ENCODE measurements at regions not wholly inside any gene's neighbourhood (a gene's known extent, or its start where the extent isn't known, plus 50 kb on each side); places are given as distances from the start of the nearest gene placed in this dataset.
A peak's percentile ranks its signal among the peaks of the same experiment; 100 is the strongest.
"Not testable (repeated sequence)": the region's sequence is repeated elsewhere in the genome, so short reads cannot be mapped to it uniquely, and the experiment has no call there.

DNA sequence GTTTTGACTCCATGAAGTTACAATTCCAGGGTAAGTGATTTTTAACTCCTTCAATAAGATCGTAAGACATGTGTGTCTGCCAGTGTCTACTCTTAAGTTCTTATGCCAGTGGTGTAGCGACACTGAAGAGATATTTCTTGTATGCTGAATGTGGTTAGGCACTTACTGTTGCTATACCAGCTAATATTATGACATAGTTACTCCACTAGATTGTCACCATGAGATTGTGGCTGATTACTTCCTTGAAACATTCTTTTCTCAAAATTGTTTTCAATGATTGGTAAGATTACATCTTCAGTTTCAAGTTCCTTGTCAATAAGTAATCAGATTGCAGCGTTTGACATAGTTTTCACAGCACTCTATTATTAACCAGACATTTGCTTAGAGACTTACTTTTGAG is 60.6 kb upstream of the PAGE5 start:
- TF ChIP-seq, protein P1, sequence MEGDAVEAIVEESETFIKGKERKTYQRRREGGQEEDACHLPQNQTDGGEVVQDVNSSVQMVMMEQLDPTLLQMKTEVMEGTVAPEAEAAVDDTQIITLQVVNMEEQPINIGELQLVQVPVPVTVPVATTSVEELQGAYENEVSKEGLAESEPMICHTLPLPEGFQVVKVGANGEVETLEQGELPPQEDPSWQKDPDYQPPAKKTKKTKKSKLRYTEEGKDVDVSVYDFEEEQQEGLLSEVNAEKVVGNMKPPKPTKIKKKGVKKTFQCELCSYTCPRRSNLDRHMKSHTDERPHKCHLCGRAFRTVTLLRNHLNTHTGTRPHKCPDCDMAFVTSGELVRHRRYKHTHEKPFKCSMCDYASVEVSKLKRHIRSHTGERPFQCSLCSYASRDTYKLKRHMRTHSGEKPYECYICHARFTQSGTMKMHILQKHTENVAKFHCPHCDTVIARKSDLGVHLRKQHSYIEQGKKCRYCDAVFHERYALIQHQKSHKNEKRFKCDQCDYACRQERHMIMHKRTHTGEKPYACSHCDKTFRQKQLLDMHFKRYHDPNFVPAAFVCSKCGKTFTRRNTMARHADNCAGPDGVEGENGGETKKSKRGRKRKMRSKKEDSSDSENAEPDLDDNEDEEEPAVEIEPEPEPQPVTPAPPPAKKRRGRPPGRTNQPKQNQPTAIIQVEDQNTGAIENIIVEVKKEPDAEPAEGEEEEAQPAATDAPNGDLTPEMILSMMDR (IDR thresholded peaks at IDR 0.05) = no peak
- H3K4me1 Mint-ChIP-seq = peaks cover 7% of the 10 kb centered on the region
- peaks cover 52% of the 10 kb centered on the region for H3K9me3 Mint-ChIP-seq
- peaks cover 13% of the 10 kb centered on the region for H3K27me3 Mint-ChIP-seq (ENCODE audit: low read depth, poor library complexity)
- no peaks in the 10 kb centered on the region for H3K36me3 Mint-ChIP-seq (ENCODE audit: low read depth)
- H3K27ac Mint-ChIP-seq = no peak overlapping the region
- peak overlapping the region; percentile 89 for H3K4me3 Mint-ChIP-seq
- DNase-seq = no peak

DNA sequence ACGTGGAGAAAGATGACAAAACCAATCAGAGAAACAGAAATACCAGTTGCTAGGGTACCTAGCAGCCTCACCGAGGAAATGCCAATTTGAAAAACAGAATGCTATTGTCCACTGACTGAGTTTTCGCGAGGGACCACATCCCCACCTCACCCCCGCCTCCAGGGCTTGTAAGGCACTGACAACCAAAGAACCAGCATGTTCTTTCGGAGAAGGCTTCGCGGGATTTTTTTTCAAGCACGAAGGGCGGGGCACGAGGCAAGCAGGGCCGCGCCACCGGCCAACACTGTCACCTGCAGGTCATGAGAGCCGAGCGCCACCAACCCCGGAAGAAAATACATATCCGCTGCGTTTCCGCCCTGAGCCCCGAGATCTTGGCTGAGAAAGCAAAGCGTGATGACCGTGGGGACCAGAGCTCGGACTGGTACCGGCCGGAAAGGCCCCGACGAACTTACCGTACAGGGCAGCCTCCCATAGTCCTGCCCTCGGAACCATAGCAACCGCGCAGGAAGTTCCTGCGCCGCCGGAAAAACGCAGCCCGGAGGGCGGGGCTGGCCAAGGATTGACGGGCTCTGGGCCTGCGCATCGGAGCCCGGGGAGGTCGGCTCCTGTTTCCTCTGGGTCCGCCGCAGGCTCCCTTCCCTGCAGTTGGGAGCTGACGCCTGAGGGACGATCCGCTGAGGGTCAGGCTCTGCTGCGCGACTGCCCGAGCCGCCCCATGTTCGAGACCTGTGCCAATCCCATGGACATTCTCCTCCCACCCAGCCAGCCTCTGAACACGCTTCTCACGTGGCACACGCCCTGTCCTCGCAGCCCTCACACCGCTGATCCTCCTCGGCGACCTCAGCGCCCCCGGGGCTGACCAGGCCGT is 59.2 kb upstream of the PAGE5 start:
- H3K4me1 Mint-ChIP-seq = peaks cover 7% of the 10 kb centered on the region
- H3K4me3 Mint-ChIP-seq = peak overlapping the region; percentile 89
- TF ChIP-seq, protein P1 (IDR thresholded peaks at IDR 0.05) = peak; percentile 43
- H3K27ac Mint-ChIP-seq = peak overlapping the region; percentile 98
- no peaks in the 10 kb centered on the region for H3K36me3 Mint-ChIP-seq (ENCODE audit: low read depth)
- H3K9me3 Mint-ChIP-seq = peaks cover 56% of the 10 kb centered on the region
- peak; percentile 82 for DNase-seq
- H3K27me3 Mint-ChIP-seq (ENCODE audit: low read depth, poor library complexity) = peaks cover 13% of the 10 kb centered on the region

DNA sequence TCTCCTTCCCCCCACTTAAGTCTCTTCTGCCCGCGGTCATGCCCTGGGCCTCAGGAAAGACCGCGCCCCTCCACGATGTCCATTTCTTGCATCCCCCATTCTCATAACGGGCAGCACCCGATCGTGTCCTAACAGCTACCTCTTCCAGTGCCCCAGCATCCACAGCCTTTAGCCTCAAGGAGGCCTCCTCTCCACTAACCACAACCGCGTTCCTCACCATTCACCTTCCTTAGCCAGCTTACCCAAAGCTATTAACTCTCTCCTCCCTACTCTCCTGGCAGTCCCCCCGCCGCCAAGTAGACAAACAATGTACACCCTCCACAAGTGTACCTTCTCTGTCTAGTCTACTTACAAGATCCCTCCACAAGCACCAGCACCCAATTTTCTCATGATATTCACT is 58.6 kb upstream of the PAGE5 start:
- Mint-ChIP-seq H3K27me3 (ENCODE audit: low read depth, poor library complexity) (peaks cover 13% of the 10 kb centered on the region), H3K27ac (peak overlapping the region; percentile 90), H3K4me1 (peaks cover 7% of the 10 kb centered on the region), H3K4me3 (peak overlapping the region; percentile 89), H3K9me3 (peaks cover 62% of the 10 kb centered on the region), H3K36me3 (ENCODE audit: low read depth) (no peaks in the 10 kb centered on the region)
- DNase-seq = no peak
- TF ChIP-seq, protein P1 (IDR thresholded peaks at IDR 0.05) = no peak

DNA sequence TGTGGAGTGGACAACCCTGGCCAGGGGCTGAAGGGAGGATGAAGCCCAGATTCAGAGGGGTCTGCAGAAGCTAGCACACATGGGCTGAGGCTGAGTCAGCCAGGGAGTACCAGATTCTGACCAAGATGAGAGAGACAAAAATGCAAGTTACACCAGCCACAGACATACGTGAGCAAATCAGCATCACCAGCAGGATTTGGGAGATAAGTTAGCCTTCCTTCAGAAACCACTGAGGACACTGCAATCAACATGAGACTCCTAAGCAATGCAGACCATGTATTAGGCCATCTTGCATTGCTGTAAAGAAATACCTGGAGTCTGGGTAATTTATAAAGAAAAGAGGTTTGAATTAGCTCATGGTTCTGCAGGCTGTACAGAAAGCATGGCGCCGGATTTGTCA is 57.0 kb upstream of the PAGE5 start:
- Mint-ChIP-seq H3K4me3 (no peak overlapping the region), H3K27ac (no peak overlapping the region), H3K4me1 (peaks cover 7% of the 10 kb centered on the region), H3K9me3 (peaks cover 74% of the 10 kb centered on the region), H3K27me3 (ENCODE audit: low read depth, poor library complexity) (peaks cover 13% of the 10 kb centered on the region), H3K36me3 (ENCODE audit: low read depth) (no peaks in the 10 kb centered on the region)
- DNase-seq = no peak
- TF ChIP-seq, protein P1 (IDR thresholded peaks at IDR 0.05) = no peak

DNA sequence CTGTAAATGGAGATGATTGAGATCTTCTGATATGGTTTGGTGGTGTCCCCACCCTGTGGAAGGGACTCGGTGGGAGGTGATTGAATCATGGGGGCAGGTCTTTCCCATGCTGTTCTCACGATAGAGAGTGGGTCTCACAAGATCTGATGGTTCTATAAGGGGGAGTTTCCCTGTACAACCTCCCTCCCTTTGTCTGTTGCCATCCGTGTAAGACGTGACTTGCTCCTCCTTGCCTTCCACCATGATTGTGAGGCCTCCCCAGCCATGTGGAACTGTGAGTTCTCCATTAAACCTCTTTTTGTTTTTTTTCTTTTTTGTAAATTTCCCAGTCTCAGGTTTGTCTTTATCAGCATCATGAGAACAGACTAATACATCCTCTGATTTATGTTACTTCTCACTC is 55.1 kb upstream of the PAGE5 start:
- H3K9me3 Mint-ChIP-seq = peaks cover 75% of the 10 kb centered on the region
- H3K27me3 Mint-ChIP-seq (ENCODE audit: low read depth, poor library complexity) = peaks cover 13% of the 10 kb centered on the region
- H3K27ac Mint-ChIP-seq; H3K4me3 Mint-ChIP-seq; H3K4me1 Mint-ChIP-seq; DNase-seq; H3K36me3 Mint-ChIP-seq (ENCODE audit: low read depth): not testable (repeated sequence)

DNA sequence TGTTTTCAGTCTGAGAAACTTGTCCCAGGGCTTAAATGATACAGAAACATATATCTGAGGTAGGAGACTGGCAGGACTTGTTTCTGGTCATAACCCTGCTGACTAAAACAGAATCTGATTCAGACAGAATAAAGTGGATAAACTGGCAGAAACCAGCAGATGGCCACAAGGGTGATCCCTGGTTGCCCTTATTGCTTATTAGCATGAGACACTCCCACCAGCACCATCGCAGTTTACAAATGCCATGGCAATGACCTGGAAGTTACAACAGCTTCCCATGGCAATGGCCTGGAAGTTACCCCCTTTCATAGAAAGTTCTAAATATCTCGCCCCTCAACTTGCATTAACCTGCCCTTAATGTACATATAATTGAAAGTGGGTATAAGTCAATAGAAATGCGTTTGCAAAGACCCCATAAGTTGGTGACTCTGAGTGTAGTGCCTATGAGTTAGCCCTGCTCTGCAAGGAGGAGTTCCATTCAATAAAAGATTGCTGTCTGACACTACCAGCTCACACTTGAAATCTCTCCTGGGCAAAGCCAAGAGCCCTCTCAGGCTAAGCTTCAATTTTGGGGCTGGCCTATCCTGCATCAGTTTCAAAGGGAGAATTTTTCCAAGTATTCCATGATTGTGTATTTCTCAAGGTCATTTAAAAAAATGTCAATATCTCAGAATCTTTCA is 52.9 kb upstream of the PAGE5 start:
- TF ChIP-seq, protein P1 (IDR thresholded peaks at IDR 0.05) = no peak
- H3K4me1 Mint-ChIP-seq = no peaks in the 10 kb centered on the region
- DNase-seq = no peak

More for the DNA sequence above, 52.9 kb upstream of the PAGE5 start:
- Mint-ChIP-seq H3K27ac (no peak overlapping the region), H3K4me3 (no peak overlapping the region), H3K36me3 (ENCODE audit: low read depth) (no peaks in the 10 kb centered on the region), H3K9me3 (peaks cover 81% of the 10 kb centered on the region), H3K27me3 (ENCODE audit: low read depth, poor library complexity) (peaks cover 10% of the 10 kb centered on the region)
